WTC11 (cell line): ENCODE measurements at regions not wholly inside any gene's neighbourhood (a gene's known extent, or its start where the extent isn't known, plus 50 kb on each side); places are given as distances from the start of the nearest gene placed in this dataset.

Experiments
- ATAC-seq: fragments of 200-7000 bp; cut with Tn5 transposase; 2 replicates; pipeline ENCODE4 v1.10.0; 2021; ENCODE audit warnings: mild to moderate bottlenecking, moderate library complexity
- CTCF ChIA-PET: fragments of 300-600 bp; sonication (Branson Sonifier 250); formaldehyde crosslinking; loops from one replicate; lab custom pipeline; 2021; ENCODE audit warnings: antibody characterized with exemption; lab: Charles Lee
- POLR2A ChIA-PET: fragments of 350-600 bp; sonication (Branson Sonifier 250); formaldehyde crosslinking; loops from one replicate; lab custom pipeline; 2021; ENCODE audit warnings: antibody characterized with exemption; lab: Charles Lee
- DNase-seq: peaks from one replicate; pipeline ENCODE4 v3.0.0; 2021; ENCODE audit warnings: low spot score
- H3K27ac Mint-ChIP-seq: 2 replicates; pipeline ENCODE4 v1.8.0; 2021; ENCODE audit warnings: mixed read lengths
- H3K27me3 Mint-ChIP-seq: 2 replicates; pipeline ENCODE4 v1.8.0; 2021; ENCODE audit warnings: low read depth, mild to moderate bottlenecking, moderate library complexity, mixed read lengths
- H3K36me3 Mint-ChIP-seq: 2 replicates; pipeline ENCODE4 v1.8.0; 2021; ENCODE audit warnings: mixed read lengths
- H3K4me1 Mint-ChIP-seq: 2 replicates; pipeline ENCODE4 v1.8.0; 2022; ENCODE audit warnings: mixed read lengths
- H3K4me3 Mint-ChIP-seq: 2 replicates; pipeline ENCODE4 v1.8.0; 2021; ENCODE audit warnings: mild to moderate bottlenecking, moderate library complexity, mixed read lengths
- H3K9me3 Mint-ChIP-seq: 2 replicates; pipeline ENCODE4 v1.8.0; 2021; ENCODE audit warnings: mixed read lengths
- AFF4 ChIP-seq: sonication (generic); formaldehyde crosslinking; IDR thresholded peaks from 2 replicates; pipeline ENCODE4 v1.8.1; 2023; ENCODE audit warnings: mild to moderate bottlenecking, missing genetic modification reagents, borderline replicate concordance
- ATF2 ChIP-seq: sonication (generic); formaldehyde crosslinking; IDR thresholded peaks from 2 replicates; pipeline ENCODE4 v1.8.1; 2022; ENCODE audit warnings: low read depth, missing genetic modification reagents, borderline replicate concordance
- CTCF ChIP-seq: fragments of 200-600 bp; IDR thresholded peaks from 2 replicates; pipeline ENCODE4 v1.8.0; 2022; ENCODE audit warnings: antibody characterized with exemption
- FOXJ3 ChIP-seq: sonication (generic); formaldehyde crosslinking; IDR thresholded peaks from 2 replicates; pipeline ENCODE4 v1.9.0; 2021; ENCODE audit warnings: missing genetic modification reagents, mild to moderate bottlenecking, borderline replicate concordance
- FOXP1 ChIP-seq: sonication (generic); formaldehyde crosslinking; IDR thresholded peaks from 2 replicates; pipeline ENCODE4 v1.8.0; 2022; ENCODE audit warnings: missing genetic modification reagents, mild to moderate bottlenecking, moderate library complexity, borderline replicate concordance
- KAT7 ChIP-seq: sonication (generic); formaldehyde crosslinking; IDR thresholded peaks from 2 replicates; pipeline ENCODE4 v1.8.1; 2023; ENCODE audit warnings: missing genetic modification reagents, mild to moderate bottlenecking, borderline replicate concordance
- MYBL2 ChIP-seq: sonication (generic); formaldehyde crosslinking; IDR thresholded peaks from 2 replicates; pipeline ENCODE4 v1.8.1; 2023; ENCODE audit warnings: mild to moderate bottlenecking, moderate library complexity, missing genetic modification reagents
- NFYB ChIP-seq: sonication (generic); formaldehyde crosslinking; conservative IDR thresholded peaks from 2 replicates; pipeline ENCODE4 v1.8.0; 2022; ENCODE audit warnings: low read depth, missing genetic modification reagents
- NR3C1 ChIP-seq: sonication (generic); formaldehyde crosslinking; conservative IDR thresholded peaks from 2 replicates; pipeline ENCODE4 v1.8.1; 2023; ENCODE audit warnings: low read depth, mild to moderate bottlenecking, missing genetic modification reagents
- ZNF219 ChIP-seq: sonication (generic); formaldehyde crosslinking; IDR thresholded peaks from 2 replicates; pipeline ENCODE4 v1.8.0; 2023; ENCODE audit warnings: missing genetic modification reagents, mild to moderate bottlenecking, borderline replicate concordance
- ZNF263 ChIP-seq: sonication (generic); formaldehyde crosslinking; IDR thresholded peaks from 2 replicates; pipeline ENCODE4 v1.8.1; 2022; ENCODE audit warnings: low read depth, mild to moderate bottlenecking, moderate library complexity, missing genetic modification reagents
- ZNF317 ChIP-seq: sonication (generic); formaldehyde crosslinking; IDR thresholded peaks from 2 replicates; pipeline ENCODE4 v1.8.1; 2023; ENCODE audit warnings: low read depth, mild to moderate bottlenecking, moderate library complexity, missing genetic modification reagents, borderline replicate concordance
- ZNF396 ChIP-seq: fragments of 250-450 bp; sonication (Bioruptor Pico); IDR thresholded peaks from 2 replicates; pipeline ENCODE4 v1.8.0; 2021; ENCODE audit warnings: mild to moderate bottlenecking, moderate library complexity, borderline replicate concordance
- TF ChIP-seq, protein P1 (sequence below): sonication (generic); formaldehyde crosslinking; IDR thresholded peaks from 2 replicates; pipeline ENCODE4 v1.8.0; 2022; ENCODE audit warnings: missing genetic modification reagents
- TF ChIP-seq, protein P2 (sequence below): fragments of 250-450 bp; sonication (Bioruptor Pico); IDR thresholded peaks from 2 replicates; pipeline ENCODE4 v1.8.0; 2021; ENCODE audit warnings: mild to moderate bottlenecking

DNA sequence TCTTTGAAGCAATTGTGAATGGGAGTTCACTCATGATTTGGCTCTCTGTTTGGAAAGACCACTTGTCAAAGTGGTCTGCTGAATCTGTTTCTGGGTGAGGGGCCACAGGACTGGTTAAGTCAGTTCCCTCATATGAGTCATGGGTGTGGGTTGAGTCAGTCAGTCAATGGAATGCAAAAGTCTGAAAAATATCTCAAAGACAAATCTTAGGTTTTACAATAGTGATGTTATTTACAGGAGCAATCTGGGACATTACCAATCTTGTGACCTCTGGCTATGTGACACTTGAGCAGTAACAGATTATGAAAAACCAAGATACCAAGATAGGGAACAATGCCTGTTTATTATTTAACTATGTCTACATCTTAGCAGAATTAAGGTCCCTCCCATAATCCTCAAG is 311.6 kb downstream of the AASDHPPT start:
- Mint-ChIP-seq H3K9me3 (peaks cover 28% of the 10 kb centered on the region), H3K4me1 (peaks cover 27% of the 10 kb centered on the region), H3K4me3 (no peak overlapping the region), H3K27me3 (no peaks in the 10 kb centered on the region), H3K27ac (no peak overlapping the region), H3K36me3 (peaks cover 7% of the 10 kb centered on the region)
- ChIA-PET CTCF (no interaction called here), POLR2A (no interaction called here)
- ATAC-seq = no peak
- DNase-seq = no peak
- no peak for TF ChIP-seq ZNF317
- TF ChIP-seq CTCF = no peak
- no peak for TF ChIP-seq ATF2 (CRISPR knock-in tag)
- TF ChIP-seq ZNF219 (CRISPR knock-in tag) = no peak
- no peak for TF ChIP-seq NR3C1 (CRISPR knock-in tag)

DNA sequence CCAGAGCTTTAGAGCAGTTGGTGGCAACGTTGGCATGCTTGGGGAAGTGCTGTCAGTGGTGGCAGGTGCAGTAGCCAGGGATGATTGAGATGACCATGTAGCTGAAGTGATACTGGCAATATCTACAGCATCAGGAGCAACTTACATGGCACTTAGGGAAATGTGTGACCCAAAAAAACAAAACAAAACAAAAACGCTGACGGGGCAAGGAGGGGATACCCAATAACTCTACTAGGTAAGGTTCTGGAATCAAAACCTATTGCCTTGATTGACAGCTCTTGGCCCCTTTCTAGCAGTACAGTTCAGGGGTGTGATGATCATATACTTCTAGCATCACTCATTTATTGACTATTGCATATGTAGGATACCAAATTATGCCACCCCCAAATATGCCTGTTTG is 312.6 kb downstream of the AASDHPPT start:
- TF ChIP-seq, protein P1, sequence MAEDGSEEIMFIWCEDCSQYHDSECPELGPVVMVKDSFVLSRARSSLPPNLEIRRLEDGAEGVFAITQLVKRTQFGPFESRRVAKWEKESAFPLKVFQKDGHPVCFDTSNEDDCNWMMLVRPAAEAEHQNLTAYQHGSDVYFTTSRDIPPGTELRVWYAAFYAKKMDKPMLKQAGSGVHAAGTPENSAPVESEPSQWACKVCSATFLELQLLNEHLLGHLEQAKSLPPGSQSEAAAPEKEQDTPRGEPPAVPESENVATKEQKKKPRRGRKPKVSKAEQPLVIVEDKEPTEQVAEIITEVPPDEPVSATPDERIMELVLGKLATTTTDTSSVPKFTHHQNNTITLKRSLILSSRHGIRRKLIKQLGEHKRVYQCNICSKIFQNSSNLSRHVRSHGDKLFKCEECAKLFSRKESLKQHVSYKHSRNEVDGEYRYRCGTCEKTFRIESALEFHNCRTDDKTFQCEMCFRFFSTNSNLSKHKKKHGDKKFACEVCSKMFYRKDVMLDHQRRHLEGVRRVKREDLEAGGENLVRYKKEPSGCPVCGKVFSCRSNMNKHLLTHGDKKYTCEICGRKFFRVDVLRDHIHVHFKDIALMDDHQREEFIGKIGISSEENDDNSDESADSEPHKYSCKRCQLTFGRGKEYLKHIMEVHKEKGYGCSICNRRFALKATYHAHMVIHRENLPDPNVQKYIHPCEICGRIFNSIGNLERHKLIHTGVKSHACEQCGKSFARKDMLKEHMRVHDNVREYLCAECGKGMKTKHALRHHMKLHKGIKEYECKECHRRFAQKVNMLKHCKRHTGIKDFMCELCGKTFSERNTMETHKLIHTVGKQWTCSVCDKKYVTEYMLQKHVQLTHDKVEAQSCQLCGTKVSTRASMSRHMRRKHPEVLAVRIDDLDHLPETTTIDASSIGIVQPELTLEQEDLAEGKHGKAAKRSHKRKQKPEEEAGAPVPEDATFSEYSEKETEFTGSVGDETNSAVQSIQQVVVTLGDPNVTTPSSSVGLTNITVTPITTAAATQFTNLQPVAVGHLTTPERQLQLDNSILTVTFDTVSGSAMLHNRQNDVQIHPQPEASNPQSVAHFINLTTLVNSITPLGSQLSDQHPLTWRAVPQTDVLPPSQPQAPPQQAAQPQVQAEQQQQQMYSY (CRISPR knock-in tag) = no peak
- TF ChIP-seq NFYB (CRISPR knock-in tag) (no peak), FOXP1 (no peak), MYBL2 (no peak), KAT7 (no peak), ZNF396 (CRISPR knock-in tag) (no peak), FOXJ3 (CRISPR knock-in tag) (no peak), AFF4 (CRISPR knock-in tag) (no peak), ZNF263 (CRISPR knock-in tag) (no peak)
- TF ChIP-seq, protein P2, sequence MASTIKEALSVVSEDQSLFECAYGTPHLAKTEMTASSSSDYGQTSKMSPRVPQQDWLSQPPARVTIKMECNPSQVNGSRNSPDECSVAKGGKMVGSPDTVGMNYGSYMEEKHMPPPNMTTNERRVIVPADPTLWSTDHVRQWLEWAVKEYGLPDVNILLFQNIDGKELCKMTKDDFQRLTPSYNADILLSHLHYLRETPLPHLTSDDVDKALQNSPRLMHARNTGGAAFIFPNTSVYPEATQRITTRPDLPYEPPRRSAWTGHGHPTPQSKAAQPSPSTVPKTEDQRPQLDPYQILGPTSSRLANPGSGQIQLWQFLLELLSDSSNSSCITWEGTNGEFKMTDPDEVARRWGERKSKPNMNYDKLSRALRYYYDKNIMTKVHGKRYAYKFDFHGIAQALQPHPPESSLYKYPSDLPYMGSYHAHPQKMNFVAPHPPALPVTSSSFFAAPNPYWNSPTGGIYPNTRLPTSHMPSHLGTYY (CRISPR knock-in tag) = no peak
- no peak for DNase-seq
- Mint-ChIP-seq H3K27ac (no peak overlapping the region), H3K4me1 (peaks cover 23% of the 10 kb centered on the region), H3K27me3 (no peaks in the 10 kb centered on the region), H3K9me3 (peaks cover 28% of the 10 kb centered on the region), H3K36me3 (peaks cover 7% of the 10 kb centered on the region), H3K4me3 (no peak overlapping the region)
- ChIA-PET CTCF (no interaction called here), POLR2A (no interaction called here)
- ATAC-seq = no peak
